WERI-Rb-1 (cell line): ENCODE measurements at regions not wholly inside any gene's neighbourhood (a gene's known extent, or its start where the extent isn't known, plus 50 kb on each side); places are given as distances from the start of the nearest gene placed in this dataset.

Experiments used
- DNase-seq: peaks from one replicate; pipeline ENCODE4 v3.0.0-alpha.2; 2020
- H3K27ac ChIP-seq: fragments of 250-450 bp; sonication (Bioruptor Pico); 2 replicates; pipeline ENCODE4 v1.5.1; 2020; ENCODE audit warnings: mild to moderate bottlenecking, moderate library complexity
- H3K27me3 ChIP-seq: fragments of 250-450 bp; sonication (Bioruptor Pico); 2 replicates; pipeline ENCODE4 v1.5.1; 2021; ENCODE audit warnings: mild to moderate bottlenecking, low read depth, moderate library complexity; ENCODE audit not compliant: insufficient read depth, severe bottlenecking
- H3K36me3 ChIP-seq: fragments of 250-450 bp; sonication (Bioruptor Pico); 2 replicates; pipeline ENCODE4 v1.5.1; 2020; ENCODE audit warnings: mild to moderate bottlenecking, moderate library complexity
- H3K4me3 ChIP-seq: 2 replicates; pipeline ENCODE4 v1.5.1; 2011; ENCODE audit warnings: low read depth, mild to moderate bottlenecking, control low read depth, low read length
- H3K9me3 ChIP-seq: fragments of 250-450 bp; sonication (Bioruptor Pico); 2 replicates; pipeline ENCODE4 v1.5.1; 2021; ENCODE audit warnings: mild to moderate bottlenecking, moderate library complexity; ENCODE audit not compliant: severe bottlenecking
- CTCF ChIP-seq: IDR thresholded peaks from 2 replicates; pipeline ENCODE4 v1.5.1; 2011; ENCODE audit warnings: low read depth, mild to moderate bottlenecking, control low read depth, inconsistent platforms, low read length

GRCh38 chr6:141029908-141030307 lies 1102.8 kb upstream of the GJE1 start:
- Histone ChIP-seq H3K27me3 (no peaks in the 10 kb centered on the region), H3K9me3 (no peaks in the 10 kb centered on the region)
- no peak for TF ChIP-seq CTCF

DNA sequence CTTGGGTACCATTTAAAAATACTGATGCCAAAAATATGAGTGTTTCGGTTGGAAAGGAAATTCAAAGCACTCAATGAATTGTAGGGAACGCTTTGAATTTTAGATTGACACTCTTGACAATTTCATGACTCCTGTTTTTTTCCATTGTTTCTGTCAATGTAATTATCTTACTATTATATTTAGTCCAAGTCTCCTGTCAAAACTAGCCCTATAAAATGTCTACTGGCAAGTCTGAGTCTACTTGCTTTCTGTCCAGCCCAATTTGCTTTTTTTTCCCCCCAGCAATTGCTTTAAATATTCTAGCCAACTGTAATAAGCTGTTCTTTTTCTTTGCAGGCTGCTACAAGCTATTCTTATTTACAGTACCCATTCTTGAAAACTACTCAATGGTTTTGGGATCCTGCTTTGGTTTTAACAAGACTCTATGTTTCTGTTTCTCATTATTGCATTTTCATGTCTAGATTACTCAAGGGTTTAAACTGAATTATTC lies 1103.9 kb upstream of the GJE1 start:
- TF ChIP-seq CTCF = no peak
- Histone ChIP-seq H3K36me3 (no peaks in the 10 kb centered on the region), H3K27me3 (no peaks in the 10 kb centered on the region)

More at GRCh38 chr6:141029908-141030307, 1102.8 kb upstream of the GJE1 start:
- Histone ChIP-seq H3K36me3 (no peaks in the 10 kb centered on the region), H3K27ac (no peak overlapping the region), H3K4me3 (no peak overlapping the region)
- DNase-seq = no peak

DNA sequence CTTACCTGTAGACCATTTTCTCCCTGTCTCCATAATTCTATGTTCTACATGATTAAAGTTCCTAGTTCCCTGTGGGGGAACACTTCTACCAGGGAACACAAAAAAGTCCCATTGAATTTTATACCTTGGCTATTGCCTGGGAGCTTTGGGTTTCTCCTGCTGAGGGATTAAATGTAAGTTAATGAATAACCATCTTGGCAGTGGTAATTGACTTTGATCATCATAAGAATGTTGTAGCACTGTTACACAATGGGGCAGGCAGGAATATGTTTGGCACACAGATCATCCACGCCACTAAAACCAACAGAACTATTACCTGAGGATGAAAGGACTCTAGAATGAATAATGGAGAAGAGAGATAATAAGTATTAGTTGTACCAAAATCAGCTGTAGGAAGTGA lies 1106.2 kb upstream of the GJE1 start:
- Histone ChIP-seq H3K36me3 (no peaks in the 10 kb centered on the region), H3K27ac (no peak overlapping the region), H3K9me3 (no peaks in the 10 kb centered on the region), H3K27me3 (no peaks in the 10 kb centered on the region), H3K4me3 (no peak overlapping the region)
- DNase-seq = no peak
- no peak for TF ChIP-seq CTCF

More for the DNA sequence above, 1103.9 kb upstream of the GJE1 start:
- DNase-seq = no peak
- no peak overlapping the region for H3K4me3 ChIP-seq
- H3K9me3 ChIP-seq = no peaks in the 10 kb centered on the region
- H3K27ac ChIP-seq = no peak overlapping the region

DNA sequence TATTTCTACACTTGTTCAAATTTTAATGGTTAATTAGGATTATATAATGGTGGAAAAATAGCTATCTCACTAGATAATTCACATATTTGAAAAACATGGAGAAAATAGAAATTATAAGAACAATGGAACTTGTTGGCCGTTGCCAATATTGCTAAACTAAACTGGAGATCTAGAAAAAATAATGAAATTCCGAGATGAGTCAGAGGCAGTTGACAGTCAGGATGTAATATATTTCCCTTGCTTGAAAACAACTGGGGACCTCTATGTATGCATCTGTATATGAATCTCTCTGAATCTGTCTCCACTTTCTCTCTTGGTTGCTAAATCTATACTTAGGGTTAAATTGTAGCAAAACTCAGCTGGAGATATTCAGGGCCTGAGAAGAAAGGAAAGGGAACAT lies 1108.2 kb upstream of the GJE1 start:
- Histone ChIP-seq H3K27me3 (no peaks in the 10 kb centered on the region), H3K36me3 (no peaks in the 10 kb centered on the region), H3K9me3 (no peaks in the 10 kb centered on the region), H3K4me3 (no peak overlapping the region), H3K27ac (no peak overlapping the region)
- DNase-seq = no peak
- TF ChIP-seq CTCF = no peak

DNA sequence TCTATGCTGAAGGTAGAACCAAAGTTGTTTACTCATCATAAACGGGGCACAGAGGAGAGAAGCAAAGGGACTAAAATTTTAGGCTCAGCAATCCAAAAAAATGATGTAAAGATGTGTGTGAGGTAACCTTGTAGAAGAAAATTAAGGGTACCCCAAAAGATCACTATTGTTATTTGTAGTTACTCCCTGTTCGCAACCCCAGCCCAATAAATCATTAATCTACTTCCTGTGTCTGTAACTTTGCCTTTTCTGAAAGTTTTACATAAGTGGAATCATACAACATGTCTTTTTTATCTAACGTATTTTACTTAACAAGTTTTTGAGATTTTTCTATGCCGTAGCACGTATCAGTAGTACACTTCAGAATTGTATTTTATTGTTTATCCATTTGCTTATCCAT lies 1114.8 kb upstream of the GJE1 start:
- Histone ChIP-seq H3K4me3 (no peak overlapping the region), H3K27me3 (no peaks in the 10 kb centered on the region), H3K27ac (no peak overlapping the region), H3K9me3 (no peaks in the 10 kb centered on the region), H3K36me3 (no peaks in the 10 kb centered on the region)
- no peak for DNase-seq
- no peak for TF ChIP-seq CTCF

DNA sequence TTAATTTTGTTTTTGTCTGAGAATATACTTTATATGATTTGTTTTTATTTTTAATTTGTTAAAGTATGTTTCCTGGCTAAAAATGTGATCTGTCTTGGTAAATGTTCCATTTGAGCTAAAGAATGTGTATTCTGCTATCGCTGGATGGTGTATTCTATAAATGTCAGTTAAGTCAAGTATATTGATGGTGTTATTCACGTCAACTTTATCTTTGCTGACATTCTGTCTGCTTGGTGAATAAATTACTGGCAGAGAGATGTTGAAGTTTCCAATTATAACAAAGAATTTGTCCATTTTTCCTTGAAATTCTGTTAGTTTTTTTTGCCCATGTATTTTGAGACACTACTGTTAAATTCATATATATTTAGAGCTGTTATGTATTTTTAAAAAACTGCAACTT lies 1131.8 kb upstream of the GJE1 start:
- no peaks in the 10 kb centered on the region for H3K27me3 ChIP-seq
- H3K27ac ChIP-seq = no peak overlapping the region
- DNase-seq = no peak
- no peak for TF ChIP-seq CTCF
- no peaks in the 10 kb centered on the region for H3K36me3 ChIP-seq
- no peak overlapping the region for H3K4me3 ChIP-seq
- H3K9me3 ChIP-seq = no peaks in the 10 kb centered on the region
